Activated CD8-positive, alpha-beta T cell treated with anti-CD3 and anti-CD28 coated beads for 36 hours (primary cell): ENCODE measurements at regions not wholly inside any gene's neighbourhood (a gene's known extent, or its start where the extent isn't known, plus 50 kb on each side); places are given as distances from the start of the nearest gene placed in this dataset.

Experiments used
- ATAC-seq: fragments of 200-7000 bp; cut with Tn5 transposase; one replicate; pipeline ENCODE4 v1.10.0; 2021; ENCODE audit warnings: mild to moderate bottlenecking, moderate library complexity
- CTCF ChIA-PET: fragments of 350-600 bp; sonication (Branson Sonifier 250); formaldehyde crosslinking; loops from one replicate; lab custom pipeline; 2021; ENCODE audit warnings: antibody characterized with exemption; lab: Charles Lee
- POLR2A ChIA-PET: fragments of 350-600 bp; sonication (Branson Sonifier 250); formaldehyde crosslinking; loops from one replicate; lab custom pipeline; 2021; ENCODE audit warnings: antibody characterized with exemption; lab: Charles Lee
- DNase-seq: peaks from one replicate; pipeline ENCODE4 v3.0.0-alpha.2; 2020
- H3K27ac Mint-ChIP-seq: one replicate; pipeline ENCODE4 v1.8.0; 2021; ENCODE audit warnings: mild to moderate bottlenecking, mixed read lengths
- H3K27me3 Mint-ChIP-seq: one replicate; pipeline ENCODE4 v1.8.0; 2021; ENCODE audit warnings: mixed read lengths
- H3K36me3 Mint-ChIP-seq: one replicate; pipeline ENCODE4 v1.8.0; 2021; ENCODE audit warnings: low read depth, mixed read lengths
- H3K4me1 Mint-ChIP-seq: one replicate; pipeline ENCODE4 v1.8.0; 2021; ENCODE audit warnings: low read depth, mixed read lengths
- H3K4me3 Mint-ChIP-seq: one replicate; pipeline ENCODE4 v1.8.0; 2021; ENCODE audit warnings: mild to moderate bottlenecking, moderate library complexity, mixed read lengths
- H3K9me3 Mint-ChIP-seq: one replicate; pipeline ENCODE4 v1.8.0; 2021; ENCODE audit warnings: mixed read lengths
- intact Hi-C: fragments of 100-400 bp; cut with micrococcal nuclease; formaldehyde crosslinking; loops from one replicate; pipeline ENCODE4 v1.10.0; 2022
- TF ChIP-seq, protein P1 (sequence below): fragments of 200-600 bp; IDR thresholded peaks from one replicate; pipeline ENCODE4 v1.8.0; 2022; ENCODE audit warnings: antibody characterized with exemption, mild to moderate bottlenecking

DNA sequence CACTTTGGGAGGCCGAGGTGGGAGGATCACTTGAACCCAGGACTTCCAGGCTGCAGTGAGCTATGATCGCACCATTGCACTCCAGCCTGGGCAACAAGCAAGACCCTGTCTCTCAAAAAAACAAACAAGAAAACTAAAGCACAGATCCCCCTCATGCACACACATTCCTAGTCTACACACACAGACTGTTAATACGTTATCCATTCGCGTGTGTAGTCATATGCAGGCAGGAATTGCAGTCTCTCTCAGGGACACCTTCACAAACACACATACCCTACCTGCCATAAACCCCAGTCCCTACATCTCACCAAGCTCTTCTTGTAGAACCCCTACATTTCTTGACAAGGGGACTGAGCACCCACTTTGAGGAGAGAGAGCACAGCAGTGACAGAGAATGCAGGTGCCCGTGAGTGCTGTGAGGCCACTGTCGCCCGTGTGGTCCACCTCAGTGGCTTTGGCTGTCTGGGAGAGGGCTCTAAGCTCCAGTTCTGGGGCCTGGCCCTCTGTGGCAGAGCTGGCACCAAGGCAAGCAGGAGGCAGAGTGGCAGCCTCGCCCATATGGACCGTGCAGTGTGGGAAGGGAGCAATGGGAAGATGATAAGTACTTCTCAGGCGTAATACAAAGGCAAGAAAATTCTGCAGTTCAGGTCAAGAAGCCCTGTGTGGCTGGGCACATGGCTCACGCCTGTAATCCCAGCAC, 59.0 kb upstream of the RPH3AL start:
- ChIA-PET POLR2A (interaction anchor here (0.8 to 1.8 kb wide), 6 partner anchors 10 to 568 kb away, joined by 3 to 6 read pairs (median 4); partner anchors contain the start of gene NXN), CTCF (interaction anchor here (0.6 to 3.3 kb wide), 64 partner anchors 10 to 585 kb away, joined by 3 to 162 read pairs (median 5); partner anchors contain the start of genes GEMIN4, GLOD4, MRM3 and RFLNB)
- DNase-seq (no peak), ATAC-seq (no peak)
- intact Hi-C loops, result loop anchor here (5.0 kb wide), 2 partner anchors 291 to 586 kb away; partner anchors contain the start of gene TIMM22
- Mint-ChIP-seq H3K4me1 (peaks cover 60% of the 10 kb centered on the region), H3K36me3 (peaks cover 6% of the 10 kb centered on the region), H3K27ac (peak overlapping the region; percentile 73), H3K9me3 (no peaks in the 10 kb centered on the region), H3K4me3 (peak overlapping the region; percentile 75), H3K27me3 (no peaks in the 10 kb centered on the region)
- TF ChIP-seq, protein P1, sequence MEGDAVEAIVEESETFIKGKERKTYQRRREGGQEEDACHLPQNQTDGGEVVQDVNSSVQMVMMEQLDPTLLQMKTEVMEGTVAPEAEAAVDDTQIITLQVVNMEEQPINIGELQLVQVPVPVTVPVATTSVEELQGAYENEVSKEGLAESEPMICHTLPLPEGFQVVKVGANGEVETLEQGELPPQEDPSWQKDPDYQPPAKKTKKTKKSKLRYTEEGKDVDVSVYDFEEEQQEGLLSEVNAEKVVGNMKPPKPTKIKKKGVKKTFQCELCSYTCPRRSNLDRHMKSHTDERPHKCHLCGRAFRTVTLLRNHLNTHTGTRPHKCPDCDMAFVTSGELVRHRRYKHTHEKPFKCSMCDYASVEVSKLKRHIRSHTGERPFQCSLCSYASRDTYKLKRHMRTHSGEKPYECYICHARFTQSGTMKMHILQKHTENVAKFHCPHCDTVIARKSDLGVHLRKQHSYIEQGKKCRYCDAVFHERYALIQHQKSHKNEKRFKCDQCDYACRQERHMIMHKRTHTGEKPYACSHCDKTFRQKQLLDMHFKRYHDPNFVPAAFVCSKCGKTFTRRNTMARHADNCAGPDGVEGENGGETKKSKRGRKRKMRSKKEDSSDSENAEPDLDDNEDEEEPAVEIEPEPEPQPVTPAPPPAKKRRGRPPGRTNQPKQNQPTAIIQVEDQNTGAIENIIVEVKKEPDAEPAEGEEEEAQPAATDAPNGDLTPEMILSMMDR, result no peak

DNA sequence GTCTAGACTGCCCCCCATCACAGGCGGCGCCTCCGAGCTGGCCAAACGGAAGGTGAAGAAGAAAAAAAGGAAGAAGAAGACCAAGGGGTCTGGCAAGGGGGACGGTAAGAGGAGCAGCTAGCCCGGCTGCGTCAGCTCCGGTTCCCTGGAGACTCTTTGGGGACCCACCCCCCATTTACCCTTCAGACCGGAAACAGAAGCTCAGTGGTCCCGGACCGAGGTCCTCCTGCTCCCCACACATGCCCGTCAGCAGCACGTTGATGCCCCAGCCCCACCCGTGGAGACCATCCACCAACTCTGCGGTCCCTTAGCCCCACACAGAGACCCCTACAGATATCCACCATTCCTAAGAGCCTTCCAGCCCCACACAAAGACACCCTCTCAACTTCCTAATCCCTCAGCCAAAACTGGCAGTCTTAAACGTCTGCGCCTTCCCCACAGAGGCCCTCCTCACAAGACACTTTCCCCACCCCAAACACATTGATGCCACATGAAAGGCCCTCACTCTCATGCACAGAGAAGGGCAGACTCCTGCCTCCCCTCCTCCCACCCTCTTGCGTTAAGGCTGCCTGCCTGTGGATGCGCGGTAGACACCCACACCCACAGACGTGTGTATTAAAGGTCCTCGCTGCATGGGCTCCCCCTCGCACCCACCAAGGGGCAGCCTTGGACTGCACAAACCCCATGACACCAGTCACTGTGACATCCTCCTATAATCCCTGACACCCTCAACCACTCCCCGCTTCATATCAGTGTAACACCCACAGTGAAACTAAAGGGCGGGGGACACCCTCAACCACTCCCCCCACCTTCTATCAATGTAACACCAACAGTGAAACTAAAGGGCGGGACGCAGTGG, 58.2 kb upstream of the RPH3AL start:
- ChIA-PET POLR2A (interaction anchor here (0.6 to 1.8 kb wide), 3 partner anchors 11 to 233 kb away, joined by 3 to 5 read pairs (median 4); no protein-coding TSS in a partner anchor), CTCF (interaction anchor here (0.9 to 3.3 kb wide), 19 partner anchors 12 to 305 kb away, joined by 3 to 162 read pairs (median 10); partner anchors contain the start of gene RFLNB)
- H3K4me3 Mint-ChIP-seq, result peak overlapping the region; percentile 75
- TF ChIP-seq, protein P1, result no peak
- H3K27ac Mint-ChIP-seq, result peak overlapping the region; percentile 73
- H3K36me3 Mint-ChIP-seq, result peaks cover 6% of the 10 kb centered on the region
- DNase-seq (peak; percentile 85), ATAC-seq (peak; percentile 78)
- peaks cover 53% of the 10 kb centered on the region for H3K4me1 Mint-ChIP-seq
- intact Hi-C loops, result loop anchor here (5.0 kb wide), 2 partner anchors 292 to 587 kb away; partner anchors contain the start of gene TIMM22
- no peaks in the 10 kb centered on the region for H3K9me3 Mint-ChIP-seq
- H3K27me3 Mint-ChIP-seq, result no peaks in the 10 kb centered on the region

DNA sequence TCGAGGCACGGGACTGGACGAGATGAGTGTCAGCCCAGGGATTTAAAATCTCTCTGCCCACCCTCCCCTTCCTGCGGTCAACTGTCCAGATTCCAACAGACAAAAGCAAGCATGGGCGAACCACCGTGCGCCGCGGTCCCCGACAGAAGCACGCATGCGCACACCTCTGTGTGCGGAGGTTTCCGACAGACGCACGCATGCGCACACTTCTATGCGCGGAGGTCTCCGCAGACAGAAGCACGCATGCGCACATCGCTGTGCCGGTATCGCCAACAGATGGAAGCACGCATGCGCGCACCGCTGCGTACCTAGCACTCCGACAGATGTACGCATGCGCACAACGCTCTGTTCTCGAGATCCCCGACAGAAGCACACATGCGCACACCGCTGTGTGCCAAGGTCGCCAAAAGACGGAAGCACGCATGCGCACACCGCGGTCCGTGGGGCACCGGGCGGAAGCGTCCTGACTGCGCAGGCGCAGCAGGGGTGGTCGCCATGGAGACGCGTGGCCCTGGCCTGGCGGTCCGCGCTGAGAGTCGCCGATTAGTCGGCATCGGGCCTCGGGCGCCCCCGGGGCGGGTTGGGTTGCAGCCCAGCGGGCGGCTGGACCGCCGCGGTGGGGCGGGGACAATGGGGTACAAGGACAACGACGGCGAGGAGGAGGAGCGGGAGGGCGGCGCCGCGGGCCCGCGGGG, 57.4 kb upstream of the RPH3AL start:
- TF ChIP-seq, protein P1, result no peak
- H3K4me3 Mint-ChIP-seq, result peak overlapping the region; percentile 75
- ATAC-seq (peak; percentile 73), DNase-seq (peak; percentile 100)
- no peaks in the 10 kb centered on the region for H3K27me3 Mint-ChIP-seq
- CTCF ChIA-PET, result interaction anchor here (0.9 to 3.3 kb wide), 2 partner anchors 142 to 291 kb away, joined by 3 to 162 read pairs; no protein-coding TSS in a partner anchor
- H3K4me1 Mint-ChIP-seq, result peaks cover 50% of the 10 kb centered on the region
- peak overlapping the region; percentile 73 for H3K27ac Mint-ChIP-seq
- intact Hi-C loops, result loop anchor here (5.0 kb wide), 2 partner anchors 292 to 587 kb away; partner anchors contain the start of gene TIMM22
- POLR2A ChIA-PET, result interaction anchor here (0.6 kb wide), 1 partner anchor 142 kb away, joined by 3 read pairs; no protein-coding TSS in a partner anchor
- H3K36me3 Mint-ChIP-seq, result peaks cover 4% of the 10 kb centered on the region
- H3K9me3 Mint-ChIP-seq, result no peaks in the 10 kb centered on the region

DNA sequence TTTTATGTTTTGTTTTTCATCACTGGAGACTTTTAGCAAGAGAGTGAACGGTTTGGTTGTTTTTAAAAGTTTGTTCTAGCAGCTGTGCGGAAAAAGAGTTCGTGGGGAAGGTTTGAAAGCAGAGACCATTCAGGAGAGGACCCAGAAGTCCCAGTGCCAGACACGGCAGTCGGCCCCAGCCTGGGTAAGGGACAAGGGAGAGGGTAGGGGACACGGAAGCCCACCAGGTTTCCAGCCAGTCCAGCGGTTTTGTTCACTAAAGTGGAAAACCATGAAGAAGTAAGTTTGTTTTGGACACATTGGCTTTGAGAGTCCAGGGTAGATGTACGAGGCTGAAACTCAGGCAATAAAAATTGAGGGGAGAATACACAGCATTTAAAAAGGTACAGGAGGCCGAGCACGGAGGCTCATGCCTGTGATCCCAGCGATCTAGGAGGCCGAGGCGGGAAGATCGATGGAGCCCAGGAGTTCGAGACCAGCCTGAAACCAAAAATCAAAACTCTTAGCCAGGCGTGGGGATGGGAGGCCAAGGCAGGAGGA, 56.8 kb upstream of the RPH3AL start:
- intact Hi-C loops, result no loop called here
- H3K27me3 Mint-ChIP-seq, result no peaks in the 10 kb centered on the region
- ATAC-seq (no peak), DNase-seq (no peak)
- POLR2A ChIA-PET, result interaction anchor here (0.6 to 0.7 kb wide), 2 partner anchors 7 to 276 kb away, joined by 3 read pairs; no protein-coding TSS in a partner anchor
- H3K4me3 Mint-ChIP-seq, result peak overlapping the region; percentile 75
- peaks cover 4% of the 10 kb centered on the region for H3K36me3 Mint-ChIP-seq
- H3K9me3 Mint-ChIP-seq, result no peaks in the 10 kb centered on the region
- peaks cover 47% of the 10 kb centered on the region for H3K4me1 Mint-ChIP-seq
- peak overlapping the region; percentile 73 for H3K27ac Mint-ChIP-seq
- TF ChIP-seq, protein P1, result no peak
- CTCF ChIA-PET, result no interaction called here
